Neural progenitor cell (in vitro differentiated cells): ENCODE measurements at regions not wholly inside any gene's neighbourhood (a gene's known extent, or its start where the extent isn't known, plus 50 kb on each side); places are given as distances from the start of the nearest gene placed in this dataset.

Experiments used
- EZH2 ChIP-seq: fragments of 200-600 bp; sonication (generic); IDR thresholded peaks from 2 replicates; pipeline ENCODE4 v1.6.1; 2017; ENCODE audit warnings: antibody characterized with exemption, mild to moderate bottlenecking, moderate library complexity
- TF ChIP-seq, protein P1 (sequence below): fragments of 200-600 bp; sonication (generic); IDR thresholded peaks from 2 replicates; pipeline ENCODE4 v1.5.1; 2017; ENCODE audit warnings: antibody characterized with exemption, mild to moderate bottlenecking

DNA sequence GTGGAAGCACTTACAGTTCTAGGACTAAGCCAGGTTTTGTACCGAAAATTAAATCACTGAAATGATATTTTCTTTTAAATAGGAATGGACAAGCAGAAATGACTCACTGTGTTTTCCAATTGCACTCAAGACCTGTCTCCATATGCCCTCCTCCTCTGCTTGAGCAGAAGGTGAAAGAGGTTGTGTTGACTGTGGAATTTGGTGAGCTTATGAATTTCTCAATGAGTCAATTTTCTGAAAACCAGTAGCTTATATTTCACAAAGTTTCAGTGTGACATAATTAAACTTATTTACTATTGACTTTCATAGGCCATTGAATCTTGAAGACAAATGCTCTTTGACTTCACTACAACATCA lies 249.9 kb downstream of the NPR3 start:
- TF ChIP-seq, protein P1, sequence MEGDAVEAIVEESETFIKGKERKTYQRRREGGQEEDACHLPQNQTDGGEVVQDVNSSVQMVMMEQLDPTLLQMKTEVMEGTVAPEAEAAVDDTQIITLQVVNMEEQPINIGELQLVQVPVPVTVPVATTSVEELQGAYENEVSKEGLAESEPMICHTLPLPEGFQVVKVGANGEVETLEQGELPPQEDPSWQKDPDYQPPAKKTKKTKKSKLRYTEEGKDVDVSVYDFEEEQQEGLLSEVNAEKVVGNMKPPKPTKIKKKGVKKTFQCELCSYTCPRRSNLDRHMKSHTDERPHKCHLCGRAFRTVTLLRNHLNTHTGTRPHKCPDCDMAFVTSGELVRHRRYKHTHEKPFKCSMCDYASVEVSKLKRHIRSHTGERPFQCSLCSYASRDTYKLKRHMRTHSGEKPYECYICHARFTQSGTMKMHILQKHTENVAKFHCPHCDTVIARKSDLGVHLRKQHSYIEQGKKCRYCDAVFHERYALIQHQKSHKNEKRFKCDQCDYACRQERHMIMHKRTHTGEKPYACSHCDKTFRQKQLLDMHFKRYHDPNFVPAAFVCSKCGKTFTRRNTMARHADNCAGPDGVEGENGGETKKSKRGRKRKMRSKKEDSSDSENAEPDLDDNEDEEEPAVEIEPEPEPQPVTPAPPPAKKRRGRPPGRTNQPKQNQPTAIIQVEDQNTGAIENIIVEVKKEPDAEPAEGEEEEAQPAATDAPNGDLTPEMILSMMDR: no peak
- no peak for TF ChIP-seq EZH2
